ENCODE measurements at regions not wholly inside any gene's neighbourhood (a gene's known extent, or its start where the extent isn't known, plus 50 kb on each side); places are given as distances from the start of the nearest gene placed in this dataset.

DNA sequence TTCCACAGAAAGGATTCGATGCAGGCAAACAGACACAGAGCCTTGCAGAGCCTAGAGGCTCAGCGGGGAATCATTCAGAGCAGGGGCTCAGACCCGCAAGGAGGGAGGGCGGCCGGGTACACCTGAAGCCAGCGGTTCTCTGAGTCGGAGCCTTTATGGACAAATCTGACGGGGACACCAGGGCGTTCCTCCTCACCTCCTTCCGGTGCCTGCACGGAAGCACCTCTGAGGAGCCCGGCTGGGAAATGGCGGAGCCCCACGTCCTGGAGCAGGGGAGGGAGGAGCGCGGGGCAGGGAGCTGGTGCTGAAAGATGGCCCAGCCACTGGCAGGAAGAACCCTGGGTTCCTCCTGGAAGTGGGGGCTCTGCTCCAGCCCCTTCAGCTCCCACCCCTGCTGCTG is 193.5 kb upstream of the ALKAL2 start:
- TF ChIP-seq, protein P1, sequence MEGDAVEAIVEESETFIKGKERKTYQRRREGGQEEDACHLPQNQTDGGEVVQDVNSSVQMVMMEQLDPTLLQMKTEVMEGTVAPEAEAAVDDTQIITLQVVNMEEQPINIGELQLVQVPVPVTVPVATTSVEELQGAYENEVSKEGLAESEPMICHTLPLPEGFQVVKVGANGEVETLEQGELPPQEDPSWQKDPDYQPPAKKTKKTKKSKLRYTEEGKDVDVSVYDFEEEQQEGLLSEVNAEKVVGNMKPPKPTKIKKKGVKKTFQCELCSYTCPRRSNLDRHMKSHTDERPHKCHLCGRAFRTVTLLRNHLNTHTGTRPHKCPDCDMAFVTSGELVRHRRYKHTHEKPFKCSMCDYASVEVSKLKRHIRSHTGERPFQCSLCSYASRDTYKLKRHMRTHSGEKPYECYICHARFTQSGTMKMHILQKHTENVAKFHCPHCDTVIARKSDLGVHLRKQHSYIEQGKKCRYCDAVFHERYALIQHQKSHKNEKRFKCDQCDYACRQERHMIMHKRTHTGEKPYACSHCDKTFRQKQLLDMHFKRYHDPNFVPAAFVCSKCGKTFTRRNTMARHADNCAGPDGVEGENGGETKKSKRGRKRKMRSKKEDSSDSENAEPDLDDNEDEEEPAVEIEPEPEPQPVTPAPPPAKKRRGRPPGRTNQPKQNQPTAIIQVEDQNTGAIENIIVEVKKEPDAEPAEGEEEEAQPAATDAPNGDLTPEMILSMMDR (IDR thresholded peaks at IDR 0.05): no peak
- TF ChIP-seq EZH2 (IDR thresholded peaks at IDR 0.05) (no peak), EZH2phosphoT487 (IDR thresholded peaks at IDR 0.05) (no peak)
